MM.1S (cell line): ENCODE measurements at regions not wholly inside any gene's neighbourhood (a gene's known extent, or its start where the extent isn't known, plus 50 kb on each side); places are given as distances from the start of the nearest gene placed in this dataset.

Source experiments
- DNase-seq: peaks from one replicate; pipeline ENCODE4 v3.0.0-alpha.2; 2015
- H2AFZ ChIP-seq: fragments of 300-600 bp; sonication (generic); 2 replicates; pipeline ENCODE4 v1.6.0; 2016; ENCODE audit warnings: antibody characterized with exemption, low read length
- H3F3A ChIP-seq: fragments of 300-600 bp; sonication (generic); 2 replicates; pipeline ENCODE4 v1.6.1; 2016; ENCODE audit warnings: mild to moderate bottlenecking, antibody characterized with exemption, low read length, moderate library complexity, mixed read lengths; ENCODE audit not compliant: insufficient read depth
- H3K27ac ChIP-seq: fragments of 300-600 bp; sonication (generic); 2 replicates; pipeline ENCODE4 v1.5.1; 2016; ENCODE audit warnings: mild to moderate bottlenecking, low read length
- H3K27me3 ChIP-seq: fragments of 300-600 bp; sonication (generic); replicated peaks from 2 replicates; pipeline ENCODE4 v1.6.0; 2016; ENCODE audit warnings: low read length; ENCODE audit not compliant: insufficient read depth
- H3K36me3 ChIP-seq: fragments of 300-600 bp; sonication (generic); replicated peaks from 2 replicates; pipeline ENCODE4 v1.6.1; 2016; ENCODE audit warnings: mild to moderate bottlenecking, low read length, mixed read lengths; ENCODE audit not compliant: insufficient read depth
- H3K4me1 ChIP-seq: fragments of 300-600 bp; sonication (generic); 2 replicates; pipeline ENCODE4 v1.6.1; 2016; ENCODE audit warnings: low read length, mixed read lengths
- H3K4me2 ChIP-seq: fragments of 300-600 bp; sonication (generic); 2 replicates; pipeline ENCODE4 v1.6.0; 2016; ENCODE audit warnings: low read depth, low read length
- H3K4me3 ChIP-seq: fragments of 300-600 bp; sonication (generic); 2 replicates; pipeline ENCODE4 v1.5.1; 2016; ENCODE audit warnings: low read length, mixed read lengths
- H3K79me2 ChIP-seq: fragments of 300-600 bp; sonication (generic); 2 replicates; pipeline ENCODE4 v1.6.1; 2016; ENCODE audit warnings: mixed run types, low read length, mixed read lengths
- H3K9ac ChIP-seq: fragments of 300-600 bp; sonication (generic); 2 replicates; pipeline ENCODE4 v1.6.1; 2016; ENCODE audit warnings: low read length, mixed read lengths
- H3K9me2 ChIP-seq: fragments of 300-600 bp; sonication (generic); replicated peaks from 2 replicates; pipeline ENCODE4 v1.6.1; 2016; ENCODE audit warnings: mild to moderate bottlenecking, low read length, mixed read lengths; ENCODE audit not compliant: insufficient read depth
- H3K9me3 ChIP-seq: fragments of 300-600 bp; sonication (generic); replicated peaks from 2 replicates; pipeline ENCODE4 v1.6.1; 2016; ENCODE audit warnings: mild to moderate bottlenecking, low read length, mixed read lengths; ENCODE audit not compliant: insufficient read depth
- H4K20me1 ChIP-seq: fragments of 300-600 bp; sonication (generic); 2 replicates; pipeline ENCODE4 v1.6.1; 2016; ENCODE audit warnings: mild to moderate bottlenecking, low read length, moderate library complexity, mixed read lengths; ENCODE audit not compliant: insufficient read depth
- EZH2 ChIP-seq: fragments of 300-600 bp; sonication (generic); optimal IDR thresholded peaks from 2 replicates; pipeline ENCODE3; 2017; ENCODE audit warnings: low read depth, mild to moderate bottlenecking, antibody characterized with exemption, low read length, mixed read lengths
- EZH2phosphoT487 ChIP-seq: fragments of 300-600 bp; sonication (generic); IDR thresholded peaks from 2 replicates; pipeline ENCODE4 v1.6.1; 2018; ENCODE audit warnings: antibody characterized with exemption, low read length
- TF ChIP-seq, protein P1 (sequence below): fragments of 300-600 bp; sonication (generic); IDR thresholded peaks from 2 replicates; pipeline ENCODE4 v1.5.1; 2016; ENCODE audit warnings: antibody characterized with exemption, low read length, mixed read lengths

DNA sequence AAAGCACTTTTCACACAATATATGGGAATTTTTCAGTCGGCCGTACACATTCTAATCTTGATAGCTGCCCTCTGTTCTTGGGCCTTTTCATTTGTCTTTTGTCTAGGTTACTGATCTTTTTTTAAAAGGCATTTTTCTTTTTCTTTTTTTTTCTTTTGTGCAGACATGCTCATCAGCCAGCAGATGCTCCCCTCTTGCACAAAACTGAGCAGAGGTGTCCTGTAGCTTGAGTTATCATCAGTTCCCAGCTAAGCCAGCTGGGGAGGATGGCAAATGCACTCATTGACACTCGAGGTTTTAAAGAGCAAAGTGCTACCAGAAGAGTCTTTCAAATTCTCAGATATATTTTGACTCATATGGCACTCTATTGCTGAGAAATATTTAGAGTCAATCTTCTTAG lies 913.9 kb upstream of the SEL1L start:
- H3K9ac ChIP-seq: no peak overlapping the region
- H2AFZ ChIP-seq: no peak overlapping the region
- H3K4me3 ChIP-seq: no peak overlapping the region
- no peaks in the 10 kb centered on the region for H3K9me2 ChIP-seq
- no peaks in the 10 kb centered on the region for H3K27me3 ChIP-seq
- no peaks in the 10 kb centered on the region for H3F3A ChIP-seq
- H3K9me3 ChIP-seq: no peaks in the 10 kb centered on the region
- DNase-seq: no peak
- no peak overlapping the region for H3K27ac ChIP-seq
- H3K36me3 ChIP-seq: no peaks in the 10 kb centered on the region
- TF ChIP-seq, protein P1, sequence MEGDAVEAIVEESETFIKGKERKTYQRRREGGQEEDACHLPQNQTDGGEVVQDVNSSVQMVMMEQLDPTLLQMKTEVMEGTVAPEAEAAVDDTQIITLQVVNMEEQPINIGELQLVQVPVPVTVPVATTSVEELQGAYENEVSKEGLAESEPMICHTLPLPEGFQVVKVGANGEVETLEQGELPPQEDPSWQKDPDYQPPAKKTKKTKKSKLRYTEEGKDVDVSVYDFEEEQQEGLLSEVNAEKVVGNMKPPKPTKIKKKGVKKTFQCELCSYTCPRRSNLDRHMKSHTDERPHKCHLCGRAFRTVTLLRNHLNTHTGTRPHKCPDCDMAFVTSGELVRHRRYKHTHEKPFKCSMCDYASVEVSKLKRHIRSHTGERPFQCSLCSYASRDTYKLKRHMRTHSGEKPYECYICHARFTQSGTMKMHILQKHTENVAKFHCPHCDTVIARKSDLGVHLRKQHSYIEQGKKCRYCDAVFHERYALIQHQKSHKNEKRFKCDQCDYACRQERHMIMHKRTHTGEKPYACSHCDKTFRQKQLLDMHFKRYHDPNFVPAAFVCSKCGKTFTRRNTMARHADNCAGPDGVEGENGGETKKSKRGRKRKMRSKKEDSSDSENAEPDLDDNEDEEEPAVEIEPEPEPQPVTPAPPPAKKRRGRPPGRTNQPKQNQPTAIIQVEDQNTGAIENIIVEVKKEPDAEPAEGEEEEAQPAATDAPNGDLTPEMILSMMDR: no peak
- no peak for TF ChIP-seq EZH2phosphoT487
- TF ChIP-seq EZH2: no peak
- no peaks in the 10 kb centered on the region for H4K20me1 ChIP-seq
- H3K4me1 ChIP-seq: no peaks in the 10 kb centered on the region
- no peak overlapping the region for H3K4me2 ChIP-seq
- H3K79me2 ChIP-seq: no peaks in the 10 kb centered on the region

DNA sequence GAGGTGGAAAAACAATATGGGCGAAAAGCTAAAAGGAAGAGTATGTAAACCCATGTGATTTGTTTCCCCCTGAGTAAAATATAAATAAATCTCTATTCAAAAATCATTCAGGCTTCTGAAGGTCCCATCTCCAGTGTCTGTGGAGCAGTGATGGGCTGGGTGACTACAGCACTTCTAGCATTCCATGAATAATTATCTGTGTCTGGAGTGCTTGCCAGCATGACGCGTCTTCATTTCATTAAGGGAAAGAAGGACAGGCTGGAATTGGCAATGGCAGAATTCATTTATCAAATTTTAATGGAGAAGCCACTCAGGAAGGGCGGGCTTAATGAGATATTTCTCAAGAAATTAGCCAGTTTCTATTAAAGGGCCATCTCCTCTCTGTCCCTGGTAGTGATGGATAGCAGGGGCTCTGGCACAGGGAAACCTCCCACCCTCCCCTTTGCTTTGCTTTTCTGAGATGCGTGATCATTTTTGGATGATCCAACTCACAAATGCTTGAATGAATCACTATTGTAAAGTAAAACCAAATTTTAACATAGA lies 916.3 kb upstream of the SEL1L start:
- Histone ChIP-seq H3K9me3 (no peaks in the 10 kb centered on the region), H3K27ac (no peak overlapping the region), H3K4me2 (no peak overlapping the region), H3F3A (no peaks in the 10 kb centered on the region), H3K36me3 (no peaks in the 10 kb centered on the region), H3K4me1 (no peaks in the 10 kb centered on the region), H3K79me2 (no peaks in the 10 kb centered on the region), H3K4me3 (no peak overlapping the region), H3K9me2 (no peaks in the 10 kb centered on the region), H3K27me3 (no peaks in the 10 kb centered on the region), H4K20me1 (no peaks in the 10 kb centered on the region), H3K9ac (no peak overlapping the region), H2AFZ (no peak overlapping the region)
- no peak for DNase-seq
- TF ChIP-seq EZH2 (no peak), EZH2phosphoT487 (no peak)
- TF ChIP-seq, protein P1: no peak

DNA sequence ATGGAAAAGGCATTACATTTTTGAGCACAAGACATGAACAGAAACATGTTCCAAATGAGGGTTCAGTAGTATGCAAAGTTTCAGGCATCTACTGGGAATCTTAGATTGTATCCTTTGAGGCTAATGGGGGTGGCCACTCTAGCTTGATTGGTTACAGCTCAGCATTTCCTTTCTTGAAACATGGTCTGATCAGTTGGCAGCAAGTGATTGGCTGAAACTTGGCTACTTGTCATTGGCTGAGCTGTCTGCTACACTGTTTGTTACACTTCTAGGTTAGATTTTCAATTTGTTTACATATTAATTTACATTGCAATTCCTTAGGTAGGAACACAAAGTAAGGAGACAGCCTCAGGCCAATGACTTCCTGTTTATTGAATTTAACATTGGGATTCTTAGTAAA lies 918.0 kb upstream of the SEL1L start:
- no peak overlapping the region for H3K9ac ChIP-seq
- H3K4me1 ChIP-seq: no peaks in the 10 kb centered on the region
- no peak overlapping the region for H3K4me2 ChIP-seq
- H2AFZ ChIP-seq: no peak overlapping the region
- H3K9me3 ChIP-seq: no peaks in the 10 kb centered on the region
- DNase-seq: no peak
- no peaks in the 10 kb centered on the region for H3K27me3 ChIP-seq
- no peaks in the 10 kb centered on the region for H3F3A ChIP-seq
- no peaks in the 10 kb centered on the region for H4K20me1 ChIP-seq
- H3K9me2 ChIP-seq: no peaks in the 10 kb centered on the region
- no peaks in the 10 kb centered on the region for H3K79me2 ChIP-seq
- no peak overlapping the region for H3K27ac ChIP-seq
- no peak overlapping the region for H3K4me3 ChIP-seq
- no peaks in the 10 kb centered on the region for H3K36me3 ChIP-seq
- TF ChIP-seq EZH2 (no peak), EZH2phosphoT487 (no peak)
- TF ChIP-seq, protein P1: no peak
